K562 (cell line): ENCODE measurements at regions not wholly inside any gene's neighbourhood (a gene's known extent, or its start where the extent isn't known, plus 50 kb on each side); places are given as distances from the start of the nearest gene placed in this dataset.

Experiments used
- ATAC-seq: fragments of 200-7000 bp; cut with Tn5 transposase; 3 replicates; pipeline ENCODE4 v1.9.1; 2020; ENCODE audit warnings: moderate library complexity
- BruUV-seq: library from RNA; stranded (reverse); fragments of 400-500 nt; replicated peaks from 2 replicates; lab custom pipeline; 2021; lab: Mats Ljungman, UMichigan
- CTCF ChIA-PET: fragments of 300-600 bp; formaldehyde crosslinking; extraction: SDS; loops from one replicate; lab custom pipeline; 2021; ENCODE audit warnings: low intra/inter-chr PET ratio; lab: Yijun Ruan, JAX
- POLR2A ChIA-PET: fragments of 300-600, 350-650 bp; sonication (Branson Sonifier 250); formaldehyde crosslinking; extraction: SDS; loops from one replicate; lab custom pipeline; 2021; ENCODE audit warnings: antibody characterized with exemption, inconsistent platforms; lab: Yijun Ruan, JAX
- DNase-seq, 4 experiments: peaks; one replicate each; pipeline versions ENCODE4 v3.0.0 to v3.0.0-alpha.2; 2011 to 2018; ENCODE audit warnings: low spot score in 3 of 4, mixed read lengths in 3 of 4; ENCODE audit errors: extremely low read depth in 1 of 4
- FAIRE-seq: peaks from 2 replicates; lab custom pipeline; 2011; peaks lifted over from hg19 to GRCh38; lab: Jason Lieb, UNC
- H2AFZ ChIP-seq: 2 replicates; pipeline ENCODE4 v1.6.0; 2011; ENCODE audit warnings: low read depth, low read length, control low read depth, inconsistent platforms
- H3K27ac ChIP-seq: fragments of 200-600 bp; 3 replicates; pipeline ENCODE4 v1.8.0; 2011; ENCODE audit warnings: low read depth, mild to moderate bottlenecking, control low read depth, inconsistent platforms, low read length, moderate library complexity, mixed read lengths; ENCODE audit errors: extremely low read depth
- H3K27me3 ChIP-seq, 2 experiments: fragments of 300-600 bp in 1 of 2; 2 replicates in 1 of 2; 3 replicates in 1 of 2; pipeline versions ENCODE4 v1.6.0 to v1.8.0; 2011; ENCODE audit warnings: inconsistent platforms in 2 of 2, low read length in 2 of 2, mild to moderate bottlenecking in 1 of 2, mixed read lengths in 1 of 2, moderate library complexity in 1 of 2; ENCODE audit not compliant: control insufficient read depth in 2 of 2, insufficient read depth in 2 of 2
- H3K36me3 ChIP-seq: fragments of 300-600 bp; 3 replicates; pipeline ENCODE4 v1.8.0; 2011; ENCODE audit warnings: mild to moderate bottlenecking, low read length, inconsistent platforms; ENCODE audit not compliant: control insufficient read depth, insufficient read depth
- H3K4me1 ChIP-seq, 2 experiments: fragments of 200-600 bp in 1 of 2; replicated peaks in 1 of 2; 2 replicates in 1 of 2; 3 replicates in 1 of 2; pipeline versions ENCODE4 v1.5.1 to v1.8.0; 2011; ENCODE audit warnings: inconsistent platforms in 2 of 2, low read length in 2 of 2, mild to moderate bottlenecking in 1 of 2, mixed read lengths in 1 of 2, moderate library complexity in 1 of 2; ENCODE audit not compliant: control insufficient read depth in 2 of 2, insufficient read depth in 2 of 2
- H3K4me2 ChIP-seq: 2 replicates; pipeline ENCODE4 v1.6.1; 2011; ENCODE audit warnings: low read length, control low read depth, inconsistent platforms, mixed read lengths; ENCODE audit not compliant: insufficient read depth
- H3K4me3 ChIP-seq: fragments of 200-600 bp; sonication (generic), shearing (Covaris generic); 2 replicates; pipeline ENCODE4 v1.5.1; 2016; ENCODE audit warnings: control low read depth, inconsistent platforms
- H3K79me2 ChIP-seq: fragments of 200-600 bp; 3 replicates; pipeline ENCODE4 v1.8.0; 2011; ENCODE audit warnings: low read length, inconsistent platforms; ENCODE audit not compliant: control insufficient read depth, insufficient read depth
- H3K9ac ChIP-seq, 2 experiments: 2 replicates each; pipeline versions ENCODE4 v1.6.0 to v1.6.1; 2011; ENCODE audit warnings: low read depth in 2 of 2, low read length in 2 of 2, control low read depth in 1 of 2, inconsistent platforms in 1 of 2, mild to moderate bottlenecking in 1 of 2, mixed read lengths in 1 of 2; ENCODE audit not compliant: insufficient read depth in 1 of 2
- H3K9me1 ChIP-seq: one replicate; pipeline ENCODE4 v1.6.0; 2011; ENCODE audit warnings: inconsistent platforms, mild to moderate bottlenecking, low read length, moderate library complexity; ENCODE audit not compliant: control insufficient read depth, insufficient read depth
- H3K9me3 ChIP-seq: replicated peaks from 2 replicates; pipeline ENCODE4 v1.5.1; 2011; ENCODE audit warnings: low read depth, low read length, inconsistent platforms; ENCODE audit not compliant: control insufficient read depth, insufficient read depth
- H4K20me1 ChIP-seq: replicated peaks from 2 replicates; pipeline ENCODE4 v1.6.1; 2011; ENCODE audit warnings: low read length, inconsistent platforms, mixed read lengths; ENCODE audit not compliant: control insufficient read depth, insufficient read depth
- HMG20A ChIP-seq: fragments of 450-650 bp; formaldehyde crosslinking; conservative IDR thresholded peaks from 2 replicates; pipeline ENCODE4 v1.4.0; 2020; ENCODE audit warnings: mild to moderate bottlenecking, mixed read lengths
- ZNF217 ChIP-seq: sonication (generic); formaldehyde crosslinking; IDR thresholded peaks from 2 replicates; pipeline ENCODE4 v1.8.0; 2022; ENCODE audit warnings: mild to moderate bottlenecking, missing genetic modification reagents
- ZNF444 ChIP-seq: fragments of 250-450 bp; sonication (Bioruptor Pico); IDR thresholded peaks from 2 replicates; pipeline ENCODE4 v1.4.0; 2020; ENCODE audit warnings: mild to moderate bottlenecking, moderate library complexity
- in situ Hi-C: fragments of 300-500 bp; cut with MboI; formaldehyde crosslinking; loops from 4 replicates; pipeline ENCODE4 v1.15.0; 2018; ENCODE audit warnings: inconsistent platforms, mixed read lengths
- intact Hi-C: fragments of 100-400 bp; cut with micrococcal nuclease; formaldehyde crosslinking; loops from 2 replicates; pipeline ENCODE4 v1.14.2; 2022
- TF ChIP-seq, protein P1 (sequence below): fragments of 450-650 bp; IDR thresholded peaks from 2 replicates; pipeline ENCODE4 v1.6.1; 2017; ENCODE audit warnings: antibody characterized with exemption
- TF ChIP-seq, protein P2 (sequence below): sonication (generic); formaldehyde crosslinking; IDR thresholded peaks from 2 replicates; pipeline ENCODE4 v1.8.0; 2022; ENCODE audit warnings: mild to moderate bottlenecking, low read depth, missing genetic modification reagents

DNA sequence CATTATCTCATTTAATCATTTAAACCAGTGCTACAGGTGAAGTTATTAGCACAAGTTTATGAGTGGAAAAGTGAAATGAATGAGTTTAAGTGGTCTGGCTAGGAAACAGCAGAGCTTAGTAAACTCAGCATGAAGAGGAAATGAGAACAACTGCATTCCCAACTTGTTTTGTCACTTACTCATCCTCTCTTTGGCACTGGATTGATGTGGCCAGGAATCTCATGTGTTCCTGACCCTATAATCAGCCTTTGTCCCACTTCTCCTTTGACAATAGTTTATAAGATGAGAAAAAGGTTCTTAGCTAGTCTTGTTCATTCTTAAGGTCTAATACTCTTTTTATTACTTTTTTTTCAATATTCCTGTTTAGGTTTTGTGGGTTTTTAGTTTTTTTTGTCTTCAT lies 559.2 kb upstream of the TLE4 start:
- H3K36me3 ChIP-seq: no peaks in the 10 kb centered on the region
- H3K4me1 ChIP-seq: no peaks in the 10 kb centered on the region
- ATAC-seq (no peak), DNase-seq (no peak), FAIRE-seq (no peak)
- no peaks in the 10 kb centered on the region for H3K79me2 ChIP-seq
- no peaks in the 10 kb centered on the region for H3K27me3 ChIP-seq
- H3K9ac ChIP-seq: no peak overlapping the region
- H3K9me1 ChIP-seq: no peaks in the 10 kb centered on the region
- in situ Hi-C loops (no loop called here), intact Hi-C loops (no loop called here)
- no peak overlapping the region for H3K4me3 ChIP-seq
- no TSS peak for BruUV-seq
- ChIA-PET CTCF (no interaction called here), POLR2A (no interaction called here)
- H3K9me3 ChIP-seq: no peaks in the 10 kb centered on the region
- H3K27ac ChIP-seq: no peak overlapping the region
- TF ChIP-seq, protein P1, sequence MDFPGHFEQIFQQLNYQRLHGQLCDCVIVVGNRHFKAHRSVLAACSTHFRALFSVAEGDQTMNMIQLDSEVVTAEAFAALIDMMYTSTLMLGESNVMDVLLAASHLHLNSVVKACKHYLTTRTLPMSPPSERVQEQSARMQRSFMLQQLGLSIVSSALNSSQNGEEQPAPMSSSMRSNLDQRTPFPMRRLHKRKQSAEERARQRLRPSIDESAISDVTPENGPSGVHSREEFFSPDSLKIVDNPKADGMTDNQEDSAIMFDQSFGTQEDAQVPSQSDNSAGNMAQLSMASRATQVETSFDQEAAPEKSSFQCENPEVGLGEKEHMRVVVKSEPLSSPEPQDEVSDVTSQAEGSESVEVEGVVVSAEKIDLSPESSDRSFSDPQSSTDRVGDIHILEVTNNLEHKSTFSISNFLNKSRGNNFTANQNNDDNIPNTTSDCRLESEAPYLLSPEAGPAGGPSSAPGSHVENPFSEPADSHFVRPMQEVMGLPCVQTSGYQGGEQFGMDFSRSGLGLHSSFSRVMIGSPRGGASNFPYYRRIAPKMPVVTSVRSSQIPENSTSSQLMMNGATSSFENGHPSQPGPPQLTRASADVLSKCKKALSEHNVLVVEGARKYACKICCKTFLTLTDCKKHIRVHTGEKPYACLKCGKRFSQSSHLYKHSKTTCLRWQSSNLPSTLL: no peak
- TF ChIP-seq, protein P2, sequence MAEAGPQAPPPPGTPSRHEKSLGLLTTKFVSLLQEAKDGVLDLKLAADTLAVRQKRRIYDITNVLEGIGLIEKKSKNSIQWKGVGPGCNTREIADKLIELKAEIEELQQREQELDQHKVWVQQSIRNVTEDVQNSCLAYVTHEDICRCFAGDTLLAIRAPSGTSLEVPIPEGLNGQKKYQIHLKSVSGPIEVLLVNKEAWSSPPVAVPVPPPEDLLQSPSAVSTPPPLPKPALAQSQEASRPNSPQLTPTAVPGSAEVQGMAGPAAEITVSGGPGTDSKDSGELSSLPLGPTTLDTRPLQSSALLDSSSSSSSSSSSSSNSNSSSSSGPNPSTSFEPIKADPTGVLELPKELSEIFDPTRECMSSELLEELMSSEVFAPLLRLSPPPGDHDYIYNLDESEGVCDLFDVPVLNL (CRISPR knock-in tag): no peak
- TF ChIP-seq HMG20A (CRISPR knock-in tag) (no peak), ZNF444 (CRISPR knock-in tag) (no peak), ZNF217 (CRISPR knock-in tag) (no peak)
- no peak overlapping the region for H3K4me2 ChIP-seq
- no peaks in the 10 kb centered on the region for H4K20me1 ChIP-seq
- H2AFZ ChIP-seq: no peak overlapping the region
